H9 (cell line): ENCODE measurements at regions not wholly inside any gene's neighbourhood (a gene's known extent, or its start where the extent isn't known, plus 50 kb on each side); places are given as distances from the start of the nearest gene placed in this dataset.

Experiments used
- DNase-seq: peaks from one replicate; pipeline ENCODE4 v3.0.0-alpha.2; 2017
- H2AFZ ChIP-seq: one replicate; pipeline ENCODE4 v1.6.1; 2013; ENCODE audit warnings: mild to moderate bottlenecking, low read length, control low read depth, moderate library complexity
- H2AK5ac ChIP-seq: 2 replicates; pipeline ENCODE4 v1.6.1; 2013; ENCODE audit warnings: low read length, control low read depth, mixed read lengths; ENCODE audit not compliant: insufficient read length
- H2BK120ac ChIP-seq: one replicate; pipeline ENCODE4 v1.6.1; 2013; ENCODE audit warnings: low read depth, mild to moderate bottlenecking, low read length, control low read depth, inconsistent platforms; ENCODE audit not compliant: poor library complexity, severe bottlenecking
- H2BK12ac ChIP-seq: 2 replicates; pipeline ENCODE4 v1.6.1; 2013; ENCODE audit warnings: low read length, control low read depth, mixed read lengths, low read depth; ENCODE audit not compliant: insufficient read length
- H2BK15ac ChIP-seq: 2 replicates; pipeline ENCODE4 v1.6.1; 2013; ENCODE audit warnings: low read depth, low read length, control low read depth
- H2BK20ac ChIP-seq: one replicate; pipeline ENCODE4 v1.6.1; 2013; ENCODE audit warnings: low read depth, mild to moderate bottlenecking, low read length, control low read depth, inconsistent platforms; ENCODE audit not compliant: poor library complexity, severe bottlenecking
- H2BK5ac ChIP-seq: 2 replicates; pipeline ENCODE4 v1.6.1; 2013; ENCODE audit warnings: low read length, control low read depth, mixed read lengths; ENCODE audit not compliant: insufficient read length
- H3K14ac ChIP-seq: 2 replicates; pipeline ENCODE4 v1.6.1; 2013; ENCODE audit warnings: low read length, control low read depth; ENCODE audit not compliant: insufficient read depth
- H3K18ac ChIP-seq: 2 replicates; pipeline ENCODE4 v1.6.1; 2013; ENCODE audit warnings: low read depth, mild to moderate bottlenecking, mixed read lengths, low read length, control low read depth; ENCODE audit not compliant: insufficient read length
- H3K23ac ChIP-seq: 2 replicates; pipeline ENCODE4 v1.6.1; 2013; ENCODE audit warnings: low read length, control low read depth, mixed read lengths, low read depth; ENCODE audit not compliant: insufficient read length
- H3K23me2 ChIP-seq: 2 replicates; pipeline ENCODE4 v1.6.1; 2013; ENCODE audit warnings: low read depth, mild to moderate bottlenecking, mixed read lengths, low read length, control low read depth; ENCODE audit not compliant: insufficient read length, poor library complexity, severe bottlenecking
- H3K27ac ChIP-seq: 2 replicates; pipeline ENCODE4 v1.5.1; 2013; ENCODE audit warnings: low read length, control low read depth, mixed read lengths, low read depth; ENCODE audit not compliant: insufficient read length
- H3K27me3 ChIP-seq: 2 replicates; pipeline ENCODE4 v1.6.1; 2013; ENCODE audit warnings: low read length, control low read depth, inconsistent platforms; ENCODE audit not compliant: insufficient read depth
- H3K4ac ChIP-seq: 2 replicates; pipeline ENCODE4 v1.6.1; 2013; ENCODE audit warnings: low read depth, mild to moderate bottlenecking, control low read depth, inconsistent platforms, low read length, moderate library complexity
- H3K4me1 ChIP-seq: 2 replicates; pipeline ENCODE4 v1.6.1; 2013; ENCODE audit warnings: low read length, control low read depth, inconsistent platforms; ENCODE audit not compliant: insufficient read depth
- H3K4me2 ChIP-seq: 2 replicates; pipeline ENCODE4 v1.6.1; 2013; ENCODE audit warnings: low read length, control low read depth, mixed read lengths; ENCODE audit not compliant: insufficient read length, insufficient read depth
- H3K56ac ChIP-seq: 2 replicates; pipeline ENCODE4 v1.6.1; 2013; ENCODE audit warnings: low read depth, mild to moderate bottlenecking, mixed read lengths, low read length, control low read depth; ENCODE audit not compliant: insufficient read length
- H3K79me1 ChIP-seq: 2 replicates; pipeline ENCODE4 v1.6.1; 2013; ENCODE audit warnings: low read depth, mild to moderate bottlenecking, moderate library complexity, low read length, control low read depth, inconsistent platforms; ENCODE audit not compliant: insufficient read depth, poor library complexity, severe bottlenecking
- H3K79me2 ChIP-seq: 2 replicates; pipeline ENCODE4 v1.6.1; 2013; ENCODE audit warnings: low read length, control low read depth, inconsistent platforms; ENCODE audit not compliant: insufficient read depth
- H3K9ac ChIP-seq: 2 replicates; pipeline ENCODE4 v1.6.1; 2013; ENCODE audit warnings: low read length, control low read depth, mixed read lengths; ENCODE audit not compliant: insufficient read length; ENCODE audit errors: extremely low read depth
- H3K9me3 ChIP-seq: one replicate; pipeline ENCODE4 v1.6.1; 2013; ENCODE audit warnings: low read depth, low read length, inconsistent platforms; ENCODE audit not compliant: control insufficient read depth
- H3T11ph ChIP-seq: one replicate; pipeline ENCODE4 v1.6.1; 2013; ENCODE audit warnings: mild to moderate bottlenecking, low read length, control low read depth, inconsistent platforms
- H4K20me1 ChIP-seq: one replicate; pipeline ENCODE4 v1.6.1; 2013; ENCODE audit not compliant: control insufficient read depth, insufficient read length, insufficient read depth
- H4K5ac ChIP-seq: 2 replicates; pipeline ENCODE4 v1.6.1; 2013; ENCODE audit warnings: low read depth, mild to moderate bottlenecking, mixed read lengths, low read length, control low read depth; ENCODE audit not compliant: insufficient read length
- H4K8ac ChIP-seq: replicated peaks from 2 replicates; pipeline ENCODE4 v1.6.1; 2013; ENCODE audit warnings: low read length, control low read depth, mixed read lengths, low read depth; ENCODE audit not compliant: insufficient read length
- H4K91ac ChIP-seq: 2 replicates; pipeline ENCODE4 v1.6.1; 2013; ENCODE audit warnings: low read depth, mild to moderate bottlenecking, moderate library complexity, mixed read lengths, low read length, control low read depth; ENCODE audit not compliant: insufficient read length
- H3K27ac Mint-ChIP-seq, 3 experiments: 2 replicates in 2 of 3; 3 replicates in 1 of 3; pipeline ENCODE4 v1.8.0; 2020 to 2021; ENCODE audit warnings: mixed read lengths in 3 of 3, mild to moderate bottlenecking in 1 of 3, moderate library complexity in 1 of 3
- H3K27me3 Mint-ChIP-seq: 2 replicates; pipeline ENCODE4 v1.8.0; 2021; ENCODE audit warnings: low read depth, mild to moderate bottlenecking, moderate library complexity, mixed read lengths
- H3K36me3 Mint-ChIP-seq, 3 experiments: 2 replicates in 2 of 3; 3 replicates in 1 of 3; pipeline ENCODE4 v1.8.0; 2020 to 2021; ENCODE audit warnings: low read depth in 3 of 3, mixed read lengths in 3 of 3; ENCODE audit not compliant: insufficient read depth in 1 of 3
- H3K4me1 Mint-ChIP-seq, 2 experiments: 2 replicates each; pipeline ENCODE4 v1.8.0; 2020; ENCODE audit warnings: mixed read lengths in 2 of 2
- H3K4me3 Mint-ChIP-seq, 2 experiments: 2 replicates in 1 of 2; 3 replicates in 1 of 2; pipeline ENCODE4 v1.8.0; 2020 to 2021; ENCODE audit warnings: mild to moderate bottlenecking in 2 of 2, mixed read lengths in 2 of 2, moderate library complexity in 1 of 2
- H3K9me3 Mint-ChIP-seq, 2 experiments: 2 replicates in 1 of 2; 3 replicates in 1 of 2; pipeline ENCODE4 v1.8.0; 2020; ENCODE audit warnings: mild to moderate bottlenecking in 2 of 2, mixed read lengths in 2 of 2, moderate library complexity in 1 of 2
- CTCF ChIP-seq: fragments of 200-600 bp; sonication (generic); conservative IDR thresholded peaks from 3 replicates; pipeline ENCODE4 v1.8.0; 2021; ENCODE audit warnings: antibody characterized with exemption, mild to moderate bottlenecking
- WGBS: extraction: QIAGEN DNeasy Blood & Tissue Kit; methylation state at CpG from one replicate; pipeline ENCODE4 v1.1.7; 2013; ENCODE audit warnings: missing lambda C conversion rate, low lambda C conversion rate, mixed read lengths; ENCODE audit not compliant: insufficient read length; ENCODE audit errors: extremely low coverage; 5-methylcytosine and 5-hydroxymethylcytosine counted together

GRCh38 chr2:121830809-121831208, 75.4 kb downstream of the TSN start:
- no peaks in the 10 kb centered on the region for H3K23me2 ChIP-seq
- Mint-ChIP-seq H3K9me3 (no peaks in the 10 kb centered on the region), H3K4me1 (peaks cover 2 to 14% of the 10 kb centered on the region in 2 experiments), H3K36me3 (no peaks in the 10 kb centered on the region), H3K27me3 (peaks cover 2% of the 10 kb centered on the region), H3K4me3 (no peak overlapping the region), H3K27ac (no peak overlapping the region)
- H2AFZ ChIP-seq = no peak overlapping the region
- H3K79me1 ChIP-seq = no peaks in the 10 kb centered on the region
- no peak overlapping the region for H3K4me2 ChIP-seq
- no peak overlapping the region for H4K91ac ChIP-seq
- H2BK120ac ChIP-seq = no peak overlapping the region
- no peaks in the 10 kb centered on the region for H4K20me1 ChIP-seq
- H4K5ac ChIP-seq = no peak overlapping the region
- no peak overlapping the region for H3K18ac ChIP-seq
- no peak overlapping the region for H2AK5ac ChIP-seq
- DNase-seq = no peak
- H3K27ac ChIP-seq = no peak overlapping the region
- no peak overlapping the region for H3K9ac ChIP-seq
- peaks cover 2% of the 10 kb centered on the region; the same call in 1 of the 2 replicates for H3K4me1 ChIP-seq
- WGBS = no CpG with 5 or more reads among the region's 1 CpG
- H3T11ph ChIP-seq = no peak overlapping the region
- H3K79me2 ChIP-seq = no peaks in the 10 kb centered on the region
- H3K14ac ChIP-seq = no peak overlapping the region
- H3K9me3 ChIP-seq = no peaks in the 10 kb centered on the region
- no peak overlapping the region for H4K8ac ChIP-seq
- no peak overlapping the region for H2BK15ac ChIP-seq
- H2BK5ac ChIP-seq = no peak overlapping the region
- no peak for TF ChIP-seq CTCF
- no peak overlapping the region for H3K23ac ChIP-seq
- H3K27me3 ChIP-seq = no peaks in the 10 kb centered on the region
- H3K56ac ChIP-seq = no peak overlapping the region
- H3K4ac ChIP-seq = no peak overlapping the region
- no peak overlapping the region for H2BK12ac ChIP-seq
- H2BK20ac ChIP-seq = no peak overlapping the region
